ENCODE measurements at regions not wholly inside any gene's neighbourhood (a gene's known extent, or its start where the extent isn't known, plus 50 kb on each side); places are given as distances from the start of the nearest gene placed in this dataset.

- Histone ChIP-seq H4K5ac (ENCODE audit: insufficient read length, low read depth, low read length) (no peak overlapping the region), H2AFZ (ENCODE audit: low read length) (no peak overlapping the region), H3K4ac (replicated peaks; ENCODE audit: insufficient read length, low read depth, low read length) (peak overlapping the region; percentile 77), H3K23me2 (ENCODE audit: low read depth, low read length) (peaks cover 5% of the 10 kb centered on the region; the same call in 1 of the 2 replicates), H2AK5ac (ENCODE audit: low read depth, low read length) (no peak overlapping the region), H3K9me3 (ENCODE audit: insufficient read depth in 2 of 2, low read depth in 1 of 2, low read length in 1 of 2) (peaks cover 8 to 11% of the 10 kb centered on the region in 2 experiments), H3K27me3 (replicated peaks in 1 of 4; ENCODE audit: control insufficient read depth in 3 of 4, extremely low read depth in 1 of 4, insufficient read depth in 3 of 4, low read length in 3 of 4) (peaks cover 0 to 6% (median 6%) of the 10 kb centered on the region in 4 experiments; a peak in 4 of 7 replicates), H4K91ac (replicated peaks; ENCODE audit: insufficient read length, low read length) (no peak overlapping the region), H3K18ac (ENCODE audit: extremely low read depth, low read length) (peak overlapping the region; percentile 3; the same call in 1 of the 2 replicates), H3K36me3 (ENCODE audit: control insufficient read depth in 2 of 4, insufficient read depth in 4 of 4, low read length in 3 of 4) (no peaks in the 10 kb centered on the region), H2BK5ac (ENCODE audit: low read depth, low read length) (no peak overlapping the region), H3K79me1 (ENCODE audit: low read depth, low read length) (no peaks in the 10 kb centered on the region), H2BK12ac (ENCODE audit: low read depth, low read length) (0 out of 2 replicates have a peak overlapping the region, but pooled peaks have one; percentile 29), H3K9ac (replicated peaks in 1 of 4; ENCODE audit: extremely low read depth in 1 of 4, low read depth in 3 of 4, low read length in 3 of 4) (no peak overlapping the region), H3K14ac (ENCODE audit: insufficient read length) (no peak overlapping the region), H4K20me1 (replicated peaks in 1 of 2; ENCODE audit: control insufficient read depth in 1 of 2, insufficient read depth in 2 of 2, low read length in 2 of 2) (no peaks in the 10 kb centered on the region), H2BK20ac (ENCODE audit: low read length) (peak overlapping the region; percentile 62; the same call in 1 of the 2 replicates), H3K4me2 (ENCODE audit: insufficient read depth in 1 of 2, low read depth in 2 of 2, low read length in 2 of 2) (no peak overlapping the region), H3K56ac (replicated peaks; ENCODE audit: insufficient read length, low read depth, low read length) (no peak overlapping the region), H2BK120ac (replicated peaks; ENCODE audit: low read depth, low read length) (no peak overlapping the region), H3K4me1 (replicated peaks in 1 of 4; ENCODE audit: control insufficient read depth in 3 of 4, insufficient read depth in 4 of 4, low read length in 3 of 4) (peaks cover 0 to 17% (median 14%) of the 10 kb centered on the region in 4 experiments; a peak in 6 of 7 replicates), H4K8ac (ENCODE audit: extremely low read depth, insufficient read depth, low read length) (no peak overlapping the region), H3K4me3 (ENCODE audit: extremely low read depth in 1 of 4, insufficient read depth in 2 of 4, low read depth in 3 of 4, low read length in 4 of 4) (no peak overlapping the region), H3K23ac (ENCODE audit: insufficient read length) (no peak overlapping the region), H3K27ac (ENCODE audit: low read depth, low read length) (no peak overlapping the region), H3K79me2 (ENCODE audit: control insufficient read depth in 1 of 2, insufficient read depth in 2 of 2, low read length in 2 of 2) (peaks cover 0 to 3% of the 10 kb centered on the region in 2 experiments; a peak in 1 of 4 replicates), H2BK15ac (ENCODE audit: low read length) (no peak overlapping the region)
- 80% methylated on average over 3 of the region's 3 CpGs; no CpG with 5 or more reads in 1 of the 2 experiments for WGBS, 2 experiments (ENCODE audit: extremely low coverage in 1 of 2, insufficient coverage in 1 of 2, insufficient read length in 1 of 2, insufficient replicate concordance in 2 of 2, low coverage in 1 of 2, low lambda C conversion rate in 2 of 2, missing lambda C conversion rate in 1 of 2)
- no peak for DNase-seq (ENCODE audit: low read depth in 1 of 2, low spot score in 2 of 2)
- CTCF ChIA-PET (ENCODE audit: partially characterized antibody) = interaction anchor here (0.7 to 3.1 kb wide), 4 partner anchors 13 to 59 kb away, joined by 3 to 10 read pairs (median 4); no protein-coding TSS in a partner anchor
- POLR2A ChIA-PET (ENCODE audit: partially characterized antibody) = interaction anchor here (2.6 kb wide), 1 partner anchor 10 kb away, joined by 7 read pairs; no protein-coding TSS in a partner anchor
- FAIRE-seq = no peak
- TF ChIP-seq SP1 (IDR thresholded peaks at IDR 0.05; ENCODE audit: low read depth, low read length) = no peak
- no peak for TF ChIP-seq POU5F1 (IDR thresholded peaks at IDR 0.05; ENCODE audit: low read depth, low read length)
- no peak for TF ChIP-seq POLR2A (IDR thresholded peaks at IDR 0.05; ENCODE audit: control extremely low read depth in 1 of 2, low read depth in 2 of 2, low read length in 2 of 2)
- no peak for TF ChIP-seq PHF8 (conservative IDR thresholded peaks at IDR 0.05; ENCODE audit: low read depth, low read length)
- TF ChIP-seq SP4 (IDR thresholded peaks at IDR 0.05; ENCODE audit: low read length) = no peak
- no peak for TF ChIP-seq CBX8 (IDR thresholded peaks at IDR 0.05; ENCODE audit: borderline replicate concordance, low read depth, low read length)
- no peak for TF ChIP-seq CREB1 (IDR thresholded peaks at IDR 0.05)
- no peak for TF ChIP-seq KDM4A (IDR thresholded peaks at IDR 0.05; ENCODE audit: low read depth, low read length, severe bottlenecking)
- TF ChIP-seq SP2 (IDR thresholded peaks at IDR 0.05; ENCODE audit: low read length) = no peak
- TF ChIP-seq BCL11A (IDR thresholded peaks at IDR 0.05; ENCODE audit: low read depth in 2 of 2, low read length in 2 of 2) = no peak
- no peak for TF ChIP-seq EP300 (IDR thresholded peaks at IDR 0.05; ENCODE audit: borderline replicate concordance in 1 of 2, low read depth in 2 of 2, low read length in 2 of 2)
- TF ChIP-seq YY1 (IDR thresholded peaks at IDR 0.05; ENCODE audit: low read depth, low read length) = no peak
- TF ChIP-seq CEBPB (IDR thresholded peaks at IDR 0.05; ENCODE audit: low read depth, low read length) = no peak
- TF ChIP-seq E2F6 (IDR thresholded peaks at IDR 0.05) = no peak
- TF ChIP-seq JUN (IDR thresholded peaks at IDR 0.05; ENCODE audit: low read depth, low read length) = no peak
These were observed 155.2 kb upstream of the GRK3 start for GRCh38 chr22:25409240-25409639.

Measured in H1 (cell line).